Vagina (tissue), 2 donors: ENCODE measurements at regions not wholly inside any gene's neighbourhood (a gene's known extent, or its start where the extent isn't known, plus 50 kb on each side); places are given as distances from the start of the nearest gene placed in this dataset.
A peak's percentile ranks its signal among the peaks of the same experiment; 100 is the strongest.

Source experiments
- DNase-seq, 2 donors: peaks; one replicate each; pipeline ENCODE4 v3.0.0-alpha.2; 2017; ENCODE audit errors: extremely low spot score in 2 of 2
- H3K27ac ChIP-seq: fragments of 200-600 bp; sonication (generic); one replicate; pipeline ENCODE4 v1.5.1; 2019
- H3K27me3 ChIP-seq: fragments of 200-600 bp; sonication (generic); one replicate; pipeline ENCODE4 v1.5.1; 2019
- H3K36me3 ChIP-seq, 2 donors: fragments of 200-600 bp; sonication (generic); one replicate each; pipeline ENCODE4 v1.5.1; 2017 to 2019
- H3K4me1 ChIP-seq: fragments of 200-600 bp; sonication (generic); one replicate; pipeline ENCODE4 v1.5.1; 2019
- H3K4me3 ChIP-seq, 2 donors: fragments of 200-600 bp; sonication (generic); 1 replicate in 1 of 2; 2 replicates in 1 of 2; pipeline ENCODE4 v1.5.1; 2016 to 2019
- H3K9me3 ChIP-seq: fragments of 200-600 bp; sonication (generic); one replicate; pipeline ENCODE4 v1.5.1; 2019
- POLR2A ChIP-seq, 2 donors: fragments of 450-650 bp; IDR thresholded peaks; one replicate each; pipeline ENCODE4 v1.6.1; 2017; ENCODE audit warnings: antibody characterized with exemption in 2 of 2, mild to moderate bottlenecking in 2 of 2, moderate library complexity in 2 of 2
- POLR2AphosphoS5 ChIP-seq, 2 donors: sonication (generic); formaldehyde crosslinking; IDR thresholded peaks; one replicate each; pipeline ENCODE4 v1.9.0; 2017; ENCODE audit warnings: antibody characterized with exemption in 2 of 2, mild to moderate bottlenecking in 2 of 2, low read depth in 1 of 2; ENCODE audit not compliant: insufficient read depth in 1 of 2
- intact Hi-C: fragments of 100-400 bp; cut with DNase I; formaldehyde crosslinking; loops from one replicate; pipeline ENCODE4 v1.15.1; 2023
- TF ChIP-seq, protein P1 (sequence below), 3 experiments: fragments of 450-650 bp in 2 of 3; fragments of 200-600 bp in 1 of 3; sonication (generic) in 1 of 3; IDR thresholded peaks; one replicate each; pipeline ENCODE4 v1.5.1; 2017 to 2019; ENCODE audit warnings: antibody characterized with exemption in 3 of 3, mild to moderate bottlenecking in 2 of 3, moderate library complexity in 2 of 3

DNA sequence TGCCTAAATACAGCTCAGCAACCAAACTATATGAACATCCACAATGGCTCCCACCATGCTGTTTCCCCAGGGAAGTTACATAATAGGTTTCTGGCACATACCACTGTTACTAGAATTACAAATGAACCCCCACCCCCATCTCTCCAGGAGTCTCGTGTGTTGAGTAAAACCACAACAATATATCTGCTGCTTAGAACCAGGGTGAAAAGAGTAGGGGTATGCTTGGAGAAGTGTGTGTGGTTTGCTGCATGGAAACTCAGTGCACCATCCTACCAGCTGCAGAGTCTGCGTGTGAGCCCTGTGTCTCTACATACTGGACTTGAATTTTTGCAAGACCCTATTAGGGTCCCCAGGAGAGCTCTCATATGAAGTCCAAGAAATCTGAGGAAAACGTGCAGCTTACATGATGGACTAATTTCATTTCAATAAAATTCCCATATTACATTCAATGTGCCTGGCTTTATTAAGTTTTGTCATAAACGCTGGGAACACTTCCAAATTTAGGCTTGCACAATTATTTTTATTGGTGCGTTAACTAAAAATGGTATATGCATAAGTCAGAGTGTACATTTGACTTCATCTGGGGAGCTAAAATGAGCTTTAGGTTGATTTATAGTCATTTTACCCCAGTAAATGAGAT lies 104.5 kb upstream of the NFIB start:
- TF ChIP-seq, protein P1, sequence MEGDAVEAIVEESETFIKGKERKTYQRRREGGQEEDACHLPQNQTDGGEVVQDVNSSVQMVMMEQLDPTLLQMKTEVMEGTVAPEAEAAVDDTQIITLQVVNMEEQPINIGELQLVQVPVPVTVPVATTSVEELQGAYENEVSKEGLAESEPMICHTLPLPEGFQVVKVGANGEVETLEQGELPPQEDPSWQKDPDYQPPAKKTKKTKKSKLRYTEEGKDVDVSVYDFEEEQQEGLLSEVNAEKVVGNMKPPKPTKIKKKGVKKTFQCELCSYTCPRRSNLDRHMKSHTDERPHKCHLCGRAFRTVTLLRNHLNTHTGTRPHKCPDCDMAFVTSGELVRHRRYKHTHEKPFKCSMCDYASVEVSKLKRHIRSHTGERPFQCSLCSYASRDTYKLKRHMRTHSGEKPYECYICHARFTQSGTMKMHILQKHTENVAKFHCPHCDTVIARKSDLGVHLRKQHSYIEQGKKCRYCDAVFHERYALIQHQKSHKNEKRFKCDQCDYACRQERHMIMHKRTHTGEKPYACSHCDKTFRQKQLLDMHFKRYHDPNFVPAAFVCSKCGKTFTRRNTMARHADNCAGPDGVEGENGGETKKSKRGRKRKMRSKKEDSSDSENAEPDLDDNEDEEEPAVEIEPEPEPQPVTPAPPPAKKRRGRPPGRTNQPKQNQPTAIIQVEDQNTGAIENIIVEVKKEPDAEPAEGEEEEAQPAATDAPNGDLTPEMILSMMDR (IDR thresholded peaks at IDR 0.05): no peak
- TF ChIP-seq POLR2A (IDR thresholded peaks at IDR 0.05) (no peak), POLR2AphosphoS5 (IDR thresholded peaks at IDR 0.05; ENCODE audit: insufficient read depth in 1 of 2, low read depth in 1 of 2) (no peak)
- DNase-seq: no peak
- H3K9me3 ChIP-seq: no peaks in the 10 kb centered on the region
- intact Hi-C loops: no loop called here
- H3K36me3 ChIP-seq: no peaks in the 10 kb centered on the region
- H3K27ac ChIP-seq: no peak overlapping the region
- H3K4me1 ChIP-seq: peaks cover 9% of the 10 kb centered on the region
- no peaks in the 10 kb centered on the region for H3K27me3 ChIP-seq
- peak overlapping the region in 1 of 2 donors; percentile 5 for H3K4me3 ChIP-seq

DNA sequence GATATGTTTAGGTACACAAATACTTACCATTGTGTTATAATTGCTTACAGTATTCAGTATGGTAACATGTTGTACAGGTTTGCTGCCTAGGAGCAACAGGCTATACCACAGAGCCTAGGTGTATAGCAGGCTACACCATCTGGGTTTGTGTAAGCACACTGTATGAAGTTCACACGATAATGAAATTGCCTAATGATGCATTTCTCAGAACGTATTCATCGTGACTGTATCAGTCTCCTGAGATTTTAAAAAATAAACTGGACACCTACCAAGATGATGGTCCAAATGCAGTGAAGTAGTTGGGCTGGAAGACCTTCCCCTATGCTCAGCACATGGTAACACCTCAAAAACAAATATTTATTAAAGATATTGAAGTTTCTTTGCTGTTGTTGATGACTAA lies 103.3 kb upstream of the NFIB start:
- peaks cover 9% of the 10 kb centered on the region for H3K4me1 ChIP-seq

DNA sequence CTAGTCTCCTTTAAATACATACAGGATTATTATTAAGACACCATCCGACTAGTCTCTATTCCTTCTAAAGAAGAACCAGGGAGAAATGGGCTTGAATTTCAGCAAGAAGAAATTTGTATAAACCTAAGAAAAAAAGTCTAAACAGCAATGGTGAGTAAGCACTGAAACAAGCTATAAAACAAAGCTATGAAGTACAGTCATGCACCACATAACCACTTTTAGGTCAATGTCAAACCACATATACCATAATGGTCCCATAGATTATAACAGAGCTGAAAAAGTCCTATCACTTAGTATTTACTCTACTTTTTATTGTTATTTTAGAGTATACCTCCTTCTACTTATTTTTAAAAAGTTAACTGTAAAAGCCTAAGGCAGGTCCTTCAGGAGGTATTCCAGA lies 102.0 kb upstream of the NFIB start:
- no peaks in the 10 kb centered on the region for H3K27me3 ChIP-seq
- no peak overlapping the region for H3K4me3 ChIP-seq
- DNase-seq: no peak
- H3K4me1 ChIP-seq: peaks cover 9% of the 10 kb centered on the region
- H3K27ac ChIP-seq: no peak overlapping the region
- intact Hi-C loops: no loop called here
- no peaks in the 10 kb centered on the region for H3K9me3 ChIP-seq
- H3K36me3 ChIP-seq: no peaks in the 10 kb centered on the region
- TF ChIP-seq POLR2A (IDR thresholded peaks at IDR 0.05) (no peak), POLR2AphosphoS5 (IDR thresholded peaks at IDR 0.05; ENCODE audit: insufficient read depth in 1 of 2, low read depth in 1 of 2) (no peak)
- TF ChIP-seq, protein P1 (IDR thresholded peaks at IDR 0.05): no peak

More for the DNA sequence above, 103.3 kb upstream of the NFIB start:
- DNase-seq: no peak
- H3K4me3 ChIP-seq: no peak overlapping the region
- intact Hi-C loops: no loop called here
- H3K27me3 ChIP-seq: no peaks in the 10 kb centered on the region
- TF ChIP-seq POLR2A (IDR thresholded peaks at IDR 0.05) (no peak), POLR2AphosphoS5 (IDR thresholded peaks at IDR 0.05; ENCODE audit: insufficient read depth in 1 of 2, low read depth in 1 of 2) (no peak)
- TF ChIP-seq, protein P1 (IDR thresholded peaks at IDR 0.05): no peak
- no peaks in the 10 kb centered on the region for H3K36me3 ChIP-seq
- H3K9me3 ChIP-seq: no peaks in the 10 kb centered on the region
- no peak overlapping the region for H3K27ac ChIP-seq

DNA sequence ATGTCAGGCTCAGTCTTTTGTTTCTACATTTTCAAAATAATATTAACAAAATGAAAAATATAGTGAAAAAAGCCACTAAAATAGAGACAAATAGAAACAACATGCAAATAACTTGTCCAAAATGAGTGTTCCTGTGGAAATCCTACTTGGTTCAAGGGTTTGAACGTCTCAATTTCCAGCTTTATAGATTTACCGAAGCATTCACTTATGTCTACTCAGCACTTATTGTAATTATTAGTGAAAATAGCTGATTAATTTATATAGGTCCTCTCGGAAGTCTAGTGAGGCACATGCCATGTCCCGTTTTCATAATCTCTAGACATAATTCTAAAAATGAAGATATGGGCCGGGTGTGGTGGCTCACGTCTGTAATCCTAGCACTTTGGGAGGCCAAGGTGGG lies 99.9 kb upstream of the NFIB start:
- Histone ChIP-seq H3K36me3 (no peaks in the 10 kb centered on the region), H3K4me1 (peaks cover 6% of the 10 kb centered on the region), H3K9me3 (no peaks in the 10 kb centered on the region), H3K4me3 (no peak overlapping the region), H3K27me3 (no peaks in the 10 kb centered on the region), H3K27ac (no peak overlapping the region)
- intact Hi-C loops: no loop called here
- no peak for DNase-seq
- TF ChIP-seq, protein P1 (IDR thresholded peaks at IDR 0.05): no peak
- TF ChIP-seq POLR2A (IDR thresholded peaks at IDR 0.05): no peak
- TF ChIP-seq POLR2AphosphoS5 (IDR thresholded peaks at IDR 0.05; ENCODE audit: insufficient read depth in 1 of 2, low read depth in 1 of 2): no peak

DNA sequence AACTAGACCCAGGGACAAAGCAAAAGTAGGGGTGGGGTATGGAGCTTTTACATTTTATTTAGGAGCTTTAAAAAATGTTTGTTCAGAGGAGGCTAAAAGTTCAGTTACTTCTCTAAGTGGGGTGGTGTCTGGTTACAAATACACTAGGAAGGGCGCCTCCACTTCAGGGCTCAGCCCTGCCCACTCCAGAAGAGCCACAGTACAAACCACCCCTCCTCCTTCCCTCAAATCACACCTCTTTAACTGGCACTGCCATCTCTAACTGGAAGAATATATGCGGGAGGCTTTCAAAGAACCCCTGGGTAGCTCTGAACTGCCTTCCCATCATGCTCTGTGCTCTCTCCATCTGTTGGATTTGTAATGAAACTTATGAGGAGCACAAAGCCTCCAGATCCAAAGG lies 98.8 kb upstream of the NFIB start:
- no peaks in the 10 kb centered on the region for H3K36me3 ChIP-seq
- H3K9me3 ChIP-seq: no peaks in the 10 kb centered on the region
- H3K4me1 ChIP-seq: no peaks in the 10 kb centered on the region
- H3K4me3 ChIP-seq: no peak overlapping the region
- TF ChIP-seq POLR2AphosphoS5 (IDR thresholded peaks at IDR 0.05; ENCODE audit: insufficient read depth in 1 of 2, low read depth in 1 of 2) (no peak), POLR2A (IDR thresholded peaks at IDR 0.05) (no peak)
- TF ChIP-seq, protein P1 (IDR thresholded peaks at IDR 0.05): no peak
- intact Hi-C loops: no loop called here
- no peak overlapping the region for H3K27ac ChIP-seq
- H3K27me3 ChIP-seq: no peaks in the 10 kb centered on the region
- DNase-seq: no peak
